OCI-LY7 (cell line): ENCODE measurements at regions not wholly inside any gene's neighbourhood (a gene's known extent, or its start where the extent isn't known, plus 50 kb on each side); places are given as distances from the start of the nearest gene placed in this dataset.

Source experiments
- EZH2phosphoT487 ChIP-seq: fragments of 200-600 bp; sonication (generic); IDR thresholded peaks from 2 replicates; pipeline ENCODE4 v1.6.1; 2018; ENCODE audit warnings: low read depth, borderline replicate concordance, mild to moderate bottlenecking, mixed run types, antibody characterized with exemption, low read length, moderate library complexity, mixed read lengths
- TF ChIP-seq, protein P1 (sequence below): fragments of 200-600 bp; sonication (generic); conservative IDR thresholded peaks from 2 replicates; pipeline ENCODE4 v1.5.1; 2014; ENCODE audit warnings: mild to moderate bottlenecking, antibody characterized with exemption, low read length, moderate library complexity, mixed read lengths

DNA sequence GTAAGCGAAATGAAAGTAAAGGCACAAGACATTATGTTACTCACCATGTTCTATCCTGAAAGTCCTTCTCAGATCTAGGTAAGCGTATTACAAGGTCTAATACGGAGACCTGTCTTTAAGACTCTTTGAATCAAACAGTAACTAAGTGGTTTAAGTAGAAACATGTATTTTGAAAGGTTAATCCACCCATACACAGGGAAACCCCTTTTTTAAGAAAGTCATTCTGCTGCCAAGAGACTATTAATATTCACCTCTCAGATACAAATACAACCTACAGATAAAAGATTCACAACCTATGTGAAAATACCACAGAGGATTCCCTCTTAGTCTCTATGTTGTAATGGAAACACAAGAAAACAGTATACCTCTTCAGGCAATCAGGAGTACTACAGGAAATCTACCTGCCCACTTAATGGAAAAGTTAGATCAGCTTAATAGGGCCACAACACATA, 63.2 kb upstream of the TNIP3 start:
- TF ChIP-seq, protein P1, sequence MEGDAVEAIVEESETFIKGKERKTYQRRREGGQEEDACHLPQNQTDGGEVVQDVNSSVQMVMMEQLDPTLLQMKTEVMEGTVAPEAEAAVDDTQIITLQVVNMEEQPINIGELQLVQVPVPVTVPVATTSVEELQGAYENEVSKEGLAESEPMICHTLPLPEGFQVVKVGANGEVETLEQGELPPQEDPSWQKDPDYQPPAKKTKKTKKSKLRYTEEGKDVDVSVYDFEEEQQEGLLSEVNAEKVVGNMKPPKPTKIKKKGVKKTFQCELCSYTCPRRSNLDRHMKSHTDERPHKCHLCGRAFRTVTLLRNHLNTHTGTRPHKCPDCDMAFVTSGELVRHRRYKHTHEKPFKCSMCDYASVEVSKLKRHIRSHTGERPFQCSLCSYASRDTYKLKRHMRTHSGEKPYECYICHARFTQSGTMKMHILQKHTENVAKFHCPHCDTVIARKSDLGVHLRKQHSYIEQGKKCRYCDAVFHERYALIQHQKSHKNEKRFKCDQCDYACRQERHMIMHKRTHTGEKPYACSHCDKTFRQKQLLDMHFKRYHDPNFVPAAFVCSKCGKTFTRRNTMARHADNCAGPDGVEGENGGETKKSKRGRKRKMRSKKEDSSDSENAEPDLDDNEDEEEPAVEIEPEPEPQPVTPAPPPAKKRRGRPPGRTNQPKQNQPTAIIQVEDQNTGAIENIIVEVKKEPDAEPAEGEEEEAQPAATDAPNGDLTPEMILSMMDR: peak; percentile 29; the same call in 1 of the 2 replicates
- no peak for TF ChIP-seq EZH2phosphoT487
